ENCODE measurements at regions not wholly inside any gene's neighbourhood (a gene's known extent, or its start where the extent isn't known, plus 50 kb on each side); places are given as distances from the start of the nearest gene placed in this dataset.

DNA sequence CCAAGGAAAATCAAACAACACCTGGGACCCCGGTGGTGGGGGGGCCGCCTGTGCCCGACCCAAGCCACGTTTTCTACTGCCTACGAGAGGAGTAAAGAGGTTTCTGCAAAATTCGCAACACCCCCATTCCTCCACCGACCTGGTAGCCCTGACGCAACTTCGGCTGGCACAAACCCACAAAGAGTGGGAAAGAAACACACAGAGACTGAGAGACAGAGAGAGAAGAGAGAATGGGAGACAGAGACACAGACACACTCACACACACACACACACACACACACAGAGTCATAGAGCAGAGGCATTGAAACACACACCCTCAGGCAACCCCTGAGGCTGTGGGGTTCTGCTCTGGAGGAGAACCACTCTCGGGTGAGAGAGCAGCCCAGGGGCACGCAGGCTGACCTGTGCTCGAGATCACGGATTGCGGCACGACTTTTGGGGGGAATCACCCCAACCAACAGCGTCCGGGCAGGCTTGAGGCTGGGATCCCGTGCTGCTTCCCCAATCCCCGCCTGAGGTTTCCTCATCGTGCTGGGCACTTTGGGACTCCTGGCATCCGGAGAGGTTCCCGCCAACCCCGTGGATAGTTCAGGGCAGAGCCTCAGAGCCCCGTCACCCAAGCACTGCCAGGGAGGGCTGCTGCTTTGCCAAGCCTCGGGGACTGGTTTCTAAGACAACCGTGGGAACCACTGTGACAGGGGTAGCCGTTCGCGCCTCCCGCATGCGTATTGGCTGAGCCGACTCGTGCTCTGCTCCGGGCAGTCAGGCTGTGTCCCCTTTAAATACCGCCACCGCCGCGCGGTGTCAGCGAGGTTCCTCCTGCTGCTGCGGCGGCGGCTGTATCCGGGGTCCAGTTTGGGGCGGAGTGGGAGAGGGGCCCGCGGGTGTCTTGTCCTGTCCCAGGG, 682.4 kb upstream of the TPTE start (continued):
- TF ChIP-seq NELFE (IDR thresholded peaks at IDR 0.05; ENCODE audit: insufficient read depth, insufficient read length) (no peak), NCOA4 (IDR thresholded peaks at IDR 0.05; ENCODE audit: partially characterized antibody) (no peak), MAFG (tag; conservative IDR thresholded peaks at IDR 0.05) (no peak), TARDBP (IDR thresholded peaks at IDR 0.05) (no peak), SMAD2 (IDR thresholded peaks at IDR 0.05; ENCODE audit: low read depth, low read length) (no peak), RCOR1 (IDR thresholded peaks at IDR 0.05; ENCODE audit: borderline replicate concordance in 1 of 2, low read depth in 2 of 2, low read length in 2 of 2) (no peak), ZFX (CRISPR knock-in tag; IDR thresholded peaks at IDR 0.05) (no peak), ATF1 (CRISPR knock-in tag; IDR thresholded peaks at IDR 0.05) (no peak), ATF1 (tag; IDR thresholded peaks at IDR 0.05) (peak; percentile 20; the same call in 1 of the 2 replicates), FIP1L1 (IDR thresholded peaks at IDR 0.05; ENCODE audit: low read depth, low read length, poor library complexity, severe bottlenecking) (no peak), HLTF (IDR thresholded peaks at IDR 0.05) (no peak), NRF1 (conservative IDR thresholded peaks at IDR 0.05 in 1 of 2, IDR thresholded peaks at IDR 0.05 in 1 of 2) (peak; percentile 88 to 90), PML (IDR thresholded peaks at IDR 0.05; ENCODE audit: low read length) (no peak), BRCA1 (IDR thresholded peaks at IDR 0.05) (no peak), BRCA1 (CRISPR knock-in tag; IDR thresholded peaks at IDR 0.05) (no peak), SP2 (IDR thresholded peaks at IDR 0.05; ENCODE audit: extremely low read depth, low read depth, low read length, poor library complexity, severe bottlenecking) (no peak), MYC (IDR thresholded peaks at IDR 0.05; ENCODE audit: low read depth, low read length) (peak; percentile 79), MYC (CRISPR knock-in tag; IDR thresholded peaks at IDR 0.05; ENCODE audit: borderline replicate concordance, low read depth) (no peak), ZNF232 (CRISPR knock-in tag; IDR thresholded peaks at IDR 0.05) (0 out of 2 replicates have a peak, but pooled peaks have one; percentile 43), RBM14 (IDR thresholded peaks at IDR 0.05; ENCODE audit: borderline replicate concordance, insufficient read depth, low read depth, low read length) (no peak)
- TF ChIP-seq, protein P1, sequence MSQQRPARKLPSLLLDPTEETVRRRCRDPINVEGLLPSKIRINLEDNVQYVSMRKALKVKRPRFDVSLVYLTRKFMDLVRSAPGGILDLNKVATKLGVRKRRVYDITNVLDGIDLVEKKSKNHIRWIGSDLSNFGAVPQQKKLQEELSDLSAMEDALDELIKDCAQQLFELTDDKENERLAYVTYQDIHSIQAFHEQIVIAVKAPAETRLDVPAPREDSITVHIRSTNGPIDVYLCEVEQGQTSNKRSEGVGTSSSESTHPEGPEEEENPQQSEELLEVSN (IDR thresholded peaks at IDR 0.05; ENCODE audit: borderline replicate concordance in 1 of 2, extremely low read depth in 1 of 2, insufficient read depth in 1 of 2, insufficient read length in 1 of 2, low read depth in 1 of 2, low read length in 1 of 2, poor library complexity in 1 of 2, severe bottlenecking in 1 of 2), result peak; percentile 92 to 96
- TF ChIP-seq, protein P2, sequence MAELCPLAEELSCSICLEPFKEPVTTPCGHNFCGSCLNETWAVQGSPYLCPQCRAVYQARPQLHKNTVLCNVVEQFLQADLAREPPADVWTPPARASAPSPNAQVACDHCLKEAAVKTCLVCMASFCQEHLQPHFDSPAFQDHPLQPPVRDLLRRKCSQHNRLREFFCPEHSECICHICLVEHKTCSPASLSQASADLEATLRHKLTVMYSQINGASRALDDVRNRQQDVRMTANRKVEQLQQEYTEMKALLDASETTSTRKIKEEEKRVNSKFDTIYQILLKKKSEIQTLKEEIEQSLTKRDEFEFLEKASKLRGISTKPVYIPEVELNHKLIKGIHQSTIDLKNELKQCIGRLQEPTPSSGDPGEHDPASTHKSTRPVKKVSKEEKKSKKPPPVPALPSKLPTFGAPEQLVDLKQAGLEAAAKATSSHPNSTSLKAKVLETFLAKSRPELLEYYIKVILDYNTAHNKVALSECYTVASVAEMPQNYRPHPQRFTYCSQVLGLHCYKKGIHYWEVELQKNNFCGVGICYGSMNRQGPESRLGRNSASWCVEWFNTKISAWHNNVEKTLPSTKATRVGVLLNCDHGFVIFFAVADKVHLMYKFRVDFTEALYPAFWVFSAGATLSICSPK (IDR thresholded peaks at IDR 0.05; ENCODE audit: borderline replicate concordance), result no peak
- TF ChIP-seq, protein P3, sequence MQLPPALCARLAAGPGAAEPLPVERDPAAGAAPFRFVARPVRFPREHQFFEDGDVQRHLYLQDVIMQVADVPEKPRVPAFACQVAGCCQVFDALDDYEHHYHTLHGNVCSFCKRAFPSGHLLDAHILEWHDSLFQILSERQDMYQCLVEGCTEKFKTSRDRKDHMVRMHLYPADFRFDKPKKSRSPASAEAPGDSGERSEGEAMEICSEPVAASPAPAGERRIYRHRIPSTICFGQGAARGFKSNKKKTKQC (CRISPR knock-in tag; IDR thresholded peaks at IDR 0.05), result peak; percentile 68
- TF ChIP-seq, protein P4, sequence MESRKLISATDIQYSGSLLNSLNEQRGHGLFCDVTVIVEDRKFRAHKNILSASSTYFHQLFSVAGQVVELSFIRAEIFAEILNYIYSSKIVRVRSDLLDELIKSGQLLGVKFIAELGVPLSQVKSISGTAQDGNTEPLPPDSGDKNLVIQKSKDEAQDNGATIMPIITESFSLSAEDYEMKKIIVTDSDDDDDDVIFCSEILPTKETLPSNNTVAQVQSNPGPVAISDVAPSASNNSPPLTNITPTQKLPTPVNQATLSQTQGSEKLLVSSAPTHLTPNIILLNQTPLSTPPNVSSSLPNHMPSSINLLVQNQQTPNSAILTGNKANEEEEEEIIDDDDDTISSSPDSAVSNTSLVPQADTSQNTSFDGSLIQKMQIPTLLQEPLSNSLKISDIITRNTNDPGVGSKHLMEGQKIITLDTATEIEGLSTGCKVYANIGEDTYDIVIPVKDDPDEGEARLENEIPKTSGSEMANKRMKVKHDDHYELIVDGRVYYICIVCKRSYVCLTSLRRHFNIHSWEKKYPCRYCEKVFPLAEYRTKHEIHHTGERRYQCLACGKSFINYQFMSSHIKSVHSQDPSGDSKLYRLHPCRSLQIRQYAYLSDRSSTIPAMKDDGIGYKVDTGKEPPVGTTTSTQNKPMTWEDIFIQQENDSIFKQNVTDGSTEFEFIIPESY (CRISPR knock-in tag; IDR thresholded peaks at IDR 0.05), result peak; percentile 70
